HUES64 (cell line): ENCODE measurements at regions not wholly inside any gene's neighbourhood (a gene's known extent, or its start where the extent isn't known, plus 50 kb on each side); places are given as distances from the start of the nearest gene placed in this dataset.

Experiments
- H3K27ac ChIP-seq: 2 replicates; pipeline ENCODE4 v1.7.0; 2013; ENCODE audit warnings: low read depth, low read length, inconsistent platforms
- H3K27me3 ChIP-seq: 2 replicates; pipeline ENCODE4 v1.6.1; 2013; ENCODE audit warnings: mild to moderate bottlenecking, low read length; ENCODE audit not compliant: insufficient read depth
- H3K36me3 ChIP-seq: 2 replicates; pipeline ENCODE4 v1.6.1; 2013; ENCODE audit warnings: mild to moderate bottlenecking, low read length; ENCODE audit not compliant: insufficient read depth
- H3K4me1 ChIP-seq: 2 replicates; pipeline ENCODE4 v1.6.1; 2013; ENCODE audit warnings: mild to moderate bottlenecking, low read length, moderate library complexity; ENCODE audit not compliant: insufficient read depth
- H3K4me3 ChIP-seq: 2 replicates; pipeline ENCODE4 v1.5.1; 2013; ENCODE audit warnings: mild to moderate bottlenecking, low read length, moderate library complexity
- H3K9ac ChIP-seq: 2 replicates; pipeline ENCODE4 v1.6.1; 2013; ENCODE audit warnings: mild to moderate bottlenecking, low read depth, low read length
- H3K9me3 ChIP-seq: 2 replicates; pipeline ENCODE4 v1.6.1; 2013; ENCODE audit warnings: low read depth, low read length; ENCODE audit not compliant: insufficient read depth
- WGBS: fragments of 150-250, 120-280 bp; methylation state at CpG from one replicate; pipeline ENCODE4 v1.1.7; 2013; ENCODE audit warnings: missing lambda C conversion rate; 5-methylcytosine and 5-hydroxymethylcytosine counted together

- no peaks in the 10 kb centered on the region for H3K9me3 ChIP-seq
- 86% methylated on average over 4 of the region's 4 CpGs for WGBS
Measured at GRCh38 chr2:175755656-175756386, 246.2 kb downstream of the LNPK start.

DNA sequence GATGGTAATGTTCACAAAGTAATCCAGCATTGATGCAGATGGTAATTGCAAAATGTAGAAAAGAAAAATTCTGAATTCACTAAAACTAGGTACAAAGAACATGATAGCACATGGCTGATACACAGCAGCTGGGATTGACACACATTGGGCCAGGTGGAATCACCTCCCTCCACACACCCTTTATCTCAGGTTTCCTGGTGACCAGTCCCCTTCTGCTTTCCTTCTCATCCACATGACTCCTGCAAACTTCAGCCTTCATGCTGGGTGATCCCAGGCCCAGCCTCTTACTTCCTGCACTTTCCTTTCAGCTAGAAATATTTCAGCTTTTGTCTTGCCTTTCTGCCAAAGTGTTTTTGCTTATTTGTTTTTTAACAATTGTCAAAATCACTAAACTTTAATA, 246.9 kb downstream of the LNPK start:
- Histone ChIP-seq H3K9me3 (no peaks in the 10 kb centered on the region), H3K9ac (no peak overlapping the region), H3K27me3 (no peaks in the 10 kb centered on the region), H3K27ac (no peak overlapping the region), H3K4me3 (no peak overlapping the region), H3K4me1 (no peaks in the 10 kb centered on the region), H3K36me3 (no peaks in the 10 kb centered on the region)

More at GRCh38 chr2:175755656-175756386, 246.2 kb downstream of the LNPK start:
- H3K9ac ChIP-seq = no peak overlapping the region
- H3K36me3 ChIP-seq = no peaks in the 10 kb centered on the region
- no peaks in the 10 kb centered on the region for H3K27me3 ChIP-seq
- H3K4me3 ChIP-seq = no peak overlapping the region
- no peaks in the 10 kb centered on the region for H3K4me1 ChIP-seq
- H3K27ac ChIP-seq = no peak overlapping the region

GRCh38 chr2:175750195-175750594, 251.9 kb downstream of the LNPK start:
- no peaks in the 10 kb centered on the region for H3K9me3 ChIP-seq
- no peak overlapping the region for H3K4me3 ChIP-seq
- H3K27ac ChIP-seq = no peak overlapping the region
- H3K4me1 ChIP-seq = no peaks in the 10 kb centered on the region
- H3K36me3 ChIP-seq = no peaks in the 10 kb centered on the region
- H3K9ac ChIP-seq = no peak overlapping the region
- 90% methylated on average over 4 of the region's 4 CpGs for WGBS
- no peaks in the 10 kb centered on the region for H3K27me3 ChIP-seq

DNA sequence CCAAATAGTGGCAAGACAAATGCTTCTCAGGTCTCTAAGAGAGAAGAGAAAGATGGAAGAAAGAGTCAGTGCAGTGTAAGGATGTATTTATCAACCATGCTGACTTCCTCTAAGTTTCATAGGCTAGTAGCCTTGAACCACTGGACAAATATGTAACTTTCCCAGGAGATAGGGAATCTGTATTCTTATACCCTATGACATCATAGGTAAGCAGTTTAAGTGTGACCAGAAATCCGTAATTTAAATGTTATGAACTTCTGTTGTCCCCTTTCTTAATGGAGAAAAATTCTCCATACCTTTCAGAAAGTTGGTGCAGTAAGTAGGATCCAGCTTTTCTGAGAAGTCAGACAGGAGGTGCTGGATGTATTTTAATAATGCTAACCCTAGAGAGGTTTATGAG, 256.2 kb downstream of the LNPK start:
- no CpG with 5 or more reads among the region's 1 CpG for WGBS
- H3K27me3 ChIP-seq = no peaks in the 10 kb centered on the region
- no peak overlapping the region for H3K4me3 ChIP-seq
- no peak overlapping the region for H3K9ac ChIP-seq
- no peak overlapping the region for H3K27ac ChIP-seq
- no peaks in the 10 kb centered on the region for H3K36me3 ChIP-seq
- peaks cover 13% of the 10 kb centered on the region for H3K4me1 ChIP-seq
- no peaks in the 10 kb centered on the region for H3K9me3 ChIP-seq

DNA sequence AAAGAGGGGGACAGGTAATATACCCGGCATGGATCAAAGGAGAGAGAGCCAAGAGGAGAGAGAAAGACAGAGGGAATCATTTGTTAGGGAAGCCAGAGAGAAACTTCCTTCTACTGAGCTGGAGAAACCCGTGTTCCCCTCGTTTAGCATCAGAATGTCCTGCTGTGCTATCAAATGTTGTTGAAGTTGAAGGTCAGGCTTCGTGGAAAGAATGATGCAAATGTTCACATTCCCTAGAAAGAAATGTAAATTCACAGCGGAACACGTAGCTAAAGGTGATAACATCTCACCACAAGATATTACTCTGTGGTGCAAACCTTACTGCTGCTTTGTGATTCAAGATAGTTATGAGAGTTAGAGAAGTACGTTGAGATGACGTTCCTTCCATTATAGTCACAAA, 258.1 kb downstream of the LNPK start:
- Histone ChIP-seq H3K27ac (no peak overlapping the region; the same call in 1 of the 2 replicates), H3K9me3 (no peaks in the 10 kb centered on the region), H3K9ac (no peak overlapping the region), H3K36me3 (no peaks in the 10 kb centered on the region), H3K4me1 (peaks cover 13% of the 10 kb centered on the region), H3K27me3 (no peaks in the 10 kb centered on the region), H3K4me3 (no peak overlapping the region)
- WGBS = 37% methylated on average over 6 of the region's 8 CpGs

DNA sequence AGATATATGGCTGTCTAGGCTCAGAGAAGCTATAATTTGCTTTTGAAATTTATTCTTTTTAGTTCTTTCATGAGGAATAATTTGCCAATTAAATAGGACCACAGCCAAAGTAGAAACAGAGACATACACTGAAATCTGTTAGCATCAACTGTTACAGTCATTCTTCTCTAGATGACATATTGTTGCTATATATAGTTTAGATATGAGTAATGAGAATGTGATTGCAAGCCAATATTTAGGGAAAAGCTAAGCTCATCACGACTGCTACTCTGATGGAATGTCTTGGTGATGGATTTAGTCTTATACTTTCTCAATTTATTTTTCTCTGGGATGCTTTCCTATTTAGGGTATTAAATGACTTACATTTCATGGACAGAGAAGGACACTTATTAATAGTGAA, 259.1 kb downstream of the LNPK start:
- Histone ChIP-seq H3K4me1 (peaks cover 13% of the 10 kb centered on the region), H3K9me3 (no peaks in the 10 kb centered on the region), H3K9ac (no peak overlapping the region), H3K27ac (no peak overlapping the region), H3K4me3 (no peak overlapping the region), H3K27me3 (no peaks in the 10 kb centered on the region), H3K36me3 (no peaks in the 10 kb centered on the region)
- WGBS = 100% methylated on average over 1 of the region's 1 CpG

DNA sequence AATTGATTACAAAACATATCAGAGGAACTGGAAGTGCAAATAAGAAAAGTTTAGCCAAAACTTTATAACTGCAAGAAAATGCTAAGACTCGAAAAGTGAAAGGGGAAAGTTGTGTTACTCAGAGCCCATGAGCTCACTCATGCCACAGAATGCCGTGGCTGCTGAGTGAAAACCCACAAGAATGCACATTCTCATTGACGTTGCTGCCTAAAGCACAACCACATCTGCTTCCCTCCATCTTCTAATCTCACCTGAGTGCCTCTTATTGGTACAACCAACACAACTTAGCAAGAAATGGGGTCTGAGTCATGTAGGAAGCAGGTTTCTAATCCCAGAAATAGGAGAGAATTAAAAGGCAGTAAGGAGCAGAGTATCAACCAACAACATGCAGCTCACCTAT, 259.7 kb downstream of the LNPK start:
- Histone ChIP-seq H3K4me3 (no peak overlapping the region), H3K9me3 (no peaks in the 10 kb centered on the region), H3K27me3 (no peaks in the 10 kb centered on the region), H3K36me3 (no peaks in the 10 kb centered on the region), H3K27ac (no peak overlapping the region), H3K9ac (no peak overlapping the region), H3K4me1 (peaks cover 15% of the 10 kb centered on the region)
- 94% methylated on average over 3 of the region's 3 CpGs for WGBS

DNA sequence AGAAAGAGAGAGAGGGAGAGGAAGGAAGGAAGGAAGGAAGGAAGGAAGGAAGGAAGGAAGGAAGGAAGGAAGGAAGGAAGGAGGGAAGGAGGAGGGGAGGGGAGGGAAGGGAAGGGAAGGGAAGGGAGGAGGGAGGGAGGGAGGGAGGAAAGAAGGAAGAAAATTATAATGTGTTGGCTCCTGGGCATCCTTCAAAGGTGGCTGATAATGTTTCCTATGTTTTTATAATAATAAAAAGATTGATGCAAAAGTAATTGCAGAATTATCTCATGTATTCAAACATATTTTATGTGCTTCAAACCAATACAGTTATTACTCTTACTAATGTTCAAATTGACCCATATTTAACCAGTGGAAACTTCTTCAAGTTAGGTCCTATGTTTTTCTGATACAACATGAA, 260.9 kb downstream of the LNPK start:
- Histone ChIP-seq H3K9me3 (no peaks in the 10 kb centered on the region), H3K36me3 (no peaks in the 10 kb centered on the region), H3K27ac (no peak overlapping the region), H3K4me1 (peaks cover 15% of the 10 kb centered on the region), H3K4me3 (no peak overlapping the region), H3K27me3 (no peaks in the 10 kb centered on the region), H3K9ac (no peak overlapping the region)

DNA sequence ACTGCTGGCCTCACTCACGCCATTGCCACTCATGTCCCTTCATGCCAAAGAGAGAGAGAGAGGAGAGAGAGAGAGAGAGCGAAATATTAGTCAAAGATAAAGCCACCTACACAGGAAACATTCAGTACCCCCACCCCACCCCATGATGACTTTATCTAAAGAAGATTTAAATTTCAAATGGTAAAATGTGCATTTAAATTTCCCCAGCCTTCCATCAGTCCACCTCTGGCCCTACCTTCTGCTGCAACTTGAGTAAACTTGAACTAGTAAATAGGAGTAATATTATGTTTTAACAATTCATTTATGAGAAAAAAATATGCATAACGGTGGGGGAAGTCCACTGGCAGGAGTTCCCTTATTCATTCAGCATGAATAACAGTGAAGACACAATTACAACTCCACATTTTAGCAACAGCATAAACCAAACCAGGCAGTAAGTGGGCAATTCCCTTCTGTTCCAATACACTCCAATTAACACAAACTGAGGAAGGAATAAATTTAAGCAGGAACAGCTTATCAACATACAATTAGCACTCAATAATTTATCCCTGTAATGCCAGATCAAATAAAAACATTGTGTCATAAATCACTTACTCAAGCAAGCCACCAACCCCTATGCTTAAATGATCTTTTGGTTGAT, 264.2 kb downstream of the LNPK start:
- H3K4me1 ChIP-seq = peaks cover 2% of the 10 kb centered on the region
- H3K27me3 ChIP-seq = no peaks in the 10 kb centered on the region
- WGBS = 100% methylated on average over 1 of the region's 3 CpGs
- no peak overlapping the region for H3K9ac ChIP-seq
- no peak overlapping the region for H3K4me3 ChIP-seq
- H3K27ac ChIP-seq = no peak overlapping the region
- H3K9me3 ChIP-seq = no peaks in the 10 kb centered on the region
- H3K36me3 ChIP-seq = no peaks in the 10 kb centered on the region

- H3K9ac ChIP-seq = no peak overlapping the region
- no peak overlapping the region for H3K27ac ChIP-seq
Measured at GRCh38 chr2:175734686-175735085, 267.4 kb downstream of the LNPK start.

DNA sequence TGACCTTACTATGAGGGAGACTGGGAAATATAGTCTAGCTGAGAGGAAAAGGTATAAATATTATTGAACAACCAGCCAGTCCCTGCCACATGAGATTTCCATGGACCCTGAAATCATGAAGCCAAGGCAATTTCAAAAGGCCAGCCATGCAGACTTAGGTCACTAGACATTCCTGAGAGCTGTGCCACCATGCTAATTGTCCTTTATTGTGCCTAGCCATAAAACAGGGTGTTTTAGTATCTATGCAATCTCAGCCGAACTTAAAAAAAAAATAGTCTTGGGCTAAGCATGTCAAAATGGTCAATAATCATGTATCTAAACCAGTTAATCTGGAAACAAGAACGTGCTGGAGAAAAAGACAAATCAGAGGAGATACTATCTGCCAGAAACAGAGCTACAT, 269.5 kb downstream of the LNPK start:
- Histone ChIP-seq H3K4me3 (no peak overlapping the region), H3K9ac (no peak overlapping the region), H3K9me3 (no peaks in the 10 kb centered on the region), H3K27me3 (no peaks in the 10 kb centered on the region), H3K4me1 (no peaks in the 10 kb centered on the region; the same call in 1 of the 2 replicates), H3K36me3 (no peaks in the 10 kb centered on the region), H3K27ac (no peak overlapping the region)
- WGBS = 88% methylated on average over 2 of the region's 2 CpGs

More at GRCh38 chr2:175734686-175735085, 267.4 kb downstream of the LNPK start:
- Histone ChIP-seq H3K4me3 (no peak overlapping the region), H3K27me3 (no peaks in the 10 kb centered on the region), H3K9me3 (no peaks in the 10 kb centered on the region), H3K36me3 (no peaks in the 10 kb centered on the region), H3K4me1 (peaks cover 2% of the 10 kb centered on the region)
- 69% methylated on average over 5 of the region's 5 CpGs for WGBS
